ENCODE measurements at regions not wholly inside any gene's neighbourhood (a gene's known extent, or its start where the extent isn't known, plus 50 kb on each side); places are given as distances from the start of the nearest gene placed in this dataset.

- H3K4me3 ChIP-seq (ENCODE audit: low read length): no peak overlapping the region
- no peaks in the 10 kb centered on the region for H3K36me3 ChIP-seq (ENCODE audit: insufficient read depth, low read length)
- H3F3A ChIP-seq (ENCODE audit: insufficient read depth, low read length, poor library complexity, severe bottlenecking): no peaks in the 10 kb centered on the region
- no peaks in the 10 kb centered on the region for H3K9me2 ChIP-seq (ENCODE audit: insufficient read depth, low read length)
- H3K27ac ChIP-seq (ENCODE audit: low read length): no peak overlapping the region
- no peak overlapping the region for H3K4me2 ChIP-seq (ENCODE audit: low read length)
- TF ChIP-seq SMC3 (conservative IDR thresholded peaks at IDR 0.05; ENCODE audit: poor library complexity): no peak
- TF ChIP-seq MXI1 (conservative IDR thresholded peaks at IDR 0.05; ENCODE audit: poor library complexity, severe bottlenecking): no peak
- no peak for TF ChIP-seq POLR2AphosphoS5 (IDR thresholded peaks at IDR 0.05)
- TF ChIP-seq REST (IDR thresholded peaks at IDR 0.05; ENCODE audit: borderline replicate concordance): no peak
- no peak for TF ChIP-seq RAD21 (conservative IDR thresholded peaks at IDR 0.05)
- no peak for TF ChIP-seq EZH2 (IDR thresholded peaks at IDR 0.05; ENCODE audit: borderline replicate concordance, insufficient read depth, low read length, poor library complexity, severe bottlenecking)
- TF ChIP-seq CTCF (IDR thresholded peaks at IDR 0.05; ENCODE audit: poor library complexity, severe bottlenecking): no peak
- no peak for TF ChIP-seq EP300 (conservative IDR thresholded peaks at IDR 0.05; ENCODE audit: poor library complexity, severe bottlenecking)
- TF ChIP-seq TAF1 (IDR thresholded peaks at IDR 0.05; ENCODE audit: low read depth): no peak
- no peak overlapping the region for H3K9ac ChIP-seq (ENCODE audit: low read length)
- no peaks in the 10 kb centered on the region for H3K79me2 ChIP-seq (replicated peaks; ENCODE audit: insufficient read depth, low read length)
- no peak overlapping the region for H2AFZ ChIP-seq (ENCODE audit: low read depth, low read length)
- no peaks in the 10 kb centered on the region for H4K20me1 ChIP-seq (ENCODE audit: insufficient read depth)
- H3K27me3 ChIP-seq (ENCODE audit: insufficient read depth, low read depth, low read length): no peaks in the 10 kb centered on the region
- H3K9me3 ChIP-seq (ENCODE audit: low read length): peaks cover 6% of the 10 kb centered on the region
These were observed 194.3 kb upstream of the MAP3K1 start for GRCh38 chr5:56620903-56621677.

GRCh38 chr5:56617998-56618397, 197.4 kb upstream of the MAP3K1 start:
- Histone ChIP-seq H3F3A (ENCODE audit: insufficient read depth, low read length, poor library complexity, severe bottlenecking) (no peaks in the 10 kb centered on the region), H3K9me2 (ENCODE audit: insufficient read depth, low read length) (no peaks in the 10 kb centered on the region)
- TF ChIP-seq MXI1 (conservative IDR thresholded peaks at IDR 0.05; ENCODE audit: poor library complexity, severe bottlenecking) (no peak), EP300 (conservative IDR thresholded peaks at IDR 0.05; ENCODE audit: poor library complexity, severe bottlenecking) (no peak), REST (IDR thresholded peaks at IDR 0.05; ENCODE audit: borderline replicate concordance) (no peak), TAF1 (IDR thresholded peaks at IDR 0.05; ENCODE audit: low read depth) (no peak), RAD21 (conservative IDR thresholded peaks at IDR 0.05) (no peak), CTCF (IDR thresholded peaks at IDR 0.05; ENCODE audit: poor library complexity, severe bottlenecking) (no peak), EZH2 (IDR thresholded peaks at IDR 0.05; ENCODE audit: borderline replicate concordance, insufficient read depth, low read length, poor library complexity, severe bottlenecking) (no peak), POLR2AphosphoS5 (IDR thresholded peaks at IDR 0.05) (no peak), SMC3 (conservative IDR thresholded peaks at IDR 0.05; ENCODE audit: poor library complexity) (no peak)

More at GRCh38 chr5:56617998-56618397, 197.4 kb upstream of the MAP3K1 start:
- H3K4me3 ChIP-seq (ENCODE audit: low read length): no peak overlapping the region
- no peak overlapping the region for H3K4me2 ChIP-seq (ENCODE audit: low read length)
- no peaks in the 10 kb centered on the region for H3K79me2 ChIP-seq (replicated peaks; ENCODE audit: insufficient read depth, low read length)
- H3K27ac ChIP-seq (ENCODE audit: low read length): no peak overlapping the region
- H3K27me3 ChIP-seq (ENCODE audit: insufficient read depth, low read depth, low read length): no peaks in the 10 kb centered on the region
- H3K9me3 ChIP-seq (ENCODE audit: low read length): peaks cover 6% of the 10 kb centered on the region
- no peaks in the 10 kb centered on the region for H4K20me1 ChIP-seq (ENCODE audit: insufficient read depth)
- H3K9ac ChIP-seq (ENCODE audit: low read length): no peak overlapping the region
- H2AFZ ChIP-seq (ENCODE audit: low read depth, low read length): no peak overlapping the region
- H3K36me3 ChIP-seq (ENCODE audit: insufficient read depth, low read length): no peaks in the 10 kb centered on the region
